Activated CD4-positive, alpha-beta memory T cell treated with anti-CD3 and anti-CD28 coated beads, Interleukin-2, amount 10 ng/mL, durations not matched to agents 7 days and 5 days (primary cell): ENCODE measurements at regions not wholly inside any gene's neighbourhood (a gene's known extent, or its start where the extent isn't known, plus 50 kb on each side); places are given as distances from the start of the nearest gene placed in this dataset.

Experiments used
- CTCF ChIA-PET: fragments of 350-600 bp; sonication (Branson Sonifier 250); formaldehyde crosslinking; loops from one replicate; lab custom pipeline; 2021; ENCODE audit warnings: antibody characterized with exemption, inconsistent platforms; lab: Charles Lee
- POLR2A ChIA-PET: fragments of 350-600 bp; sonication (Branson Sonifier 250); formaldehyde crosslinking; loops from one replicate; lab custom pipeline; 2021; ENCODE audit warnings: antibody characterized with exemption; lab: Charles Lee
- DNase-seq: peaks from one replicate; pipeline ENCODE4 v3.0.0-alpha.2; 2020
- H3K27ac Mint-ChIP-seq: one replicate; pipeline ENCODE4 v1.8.0; 2021; ENCODE audit warnings: mild to moderate bottlenecking, mixed read lengths
- H3K27me3 Mint-ChIP-seq: one replicate; pipeline ENCODE4 v1.8.0; 2021; ENCODE audit warnings: mixed read lengths
- H3K36me3 Mint-ChIP-seq: one replicate; pipeline ENCODE4 v1.8.0; 2021; ENCODE audit warnings: low read depth, mixed read lengths
- H3K4me1 Mint-ChIP-seq: one replicate; pipeline ENCODE4 v1.8.0; 2021; ENCODE audit warnings: mixed read lengths
- H3K4me3 Mint-ChIP-seq: one replicate; pipeline ENCODE4 v1.8.0; 2021; ENCODE audit warnings: mild to moderate bottlenecking, mixed read lengths
- H3K9me3 Mint-ChIP-seq: one replicate; pipeline ENCODE4 v1.8.0; 2021; ENCODE audit warnings: mixed read lengths

- no peak for DNase-seq
- Mint-ChIP-seq H3K27ac (no peak overlapping the region), H3K27me3 (no peaks in the 10 kb centered on the region), H3K4me3 (no peak overlapping the region), H3K36me3 (no peaks in the 10 kb centered on the region), H3K9me3 (peaks cover 3% of the 10 kb centered on the region), H3K4me1 (no peaks in the 10 kb centered on the region)
- POLR2A ChIA-PET = no interaction called here
- CTCF ChIA-PET = no interaction called here
Observed at GRCh38 chr1:56215086-56215485, 364.3 kb downstream of the PLPP3 start.

GRCh38 chr1:56213068-56213467 is 366.3 kb downstream of the PLPP3 start:
- Mint-ChIP-seq H3K36me3 (no peaks in the 10 kb centered on the region), H3K27ac (no peak overlapping the region), H3K4me1 (no peaks in the 10 kb centered on the region), H3K9me3 (peaks cover 2% of the 10 kb centered on the region), H3K27me3 (no peaks in the 10 kb centered on the region), H3K4me3 (no peak overlapping the region)
- POLR2A ChIA-PET = no interaction called here
- CTCF ChIA-PET = no interaction called here
- no peak for DNase-seq

- H3K27ac Mint-ChIP-seq = no peak overlapping the region
- H3K4me1 Mint-ChIP-seq = no peaks in the 10 kb centered on the region
- ChIA-PET CTCF (no interaction called here), POLR2A (no interaction called here)
- peaks cover 2% of the 10 kb centered on the region for H3K9me3 Mint-ChIP-seq
- no peak for DNase-seq
- H3K36me3 Mint-ChIP-seq = no peaks in the 10 kb centered on the region
- no peaks in the 10 kb centered on the region for H3K27me3 Mint-ChIP-seq
- no peak overlapping the region for H3K4me3 Mint-ChIP-seq
Observed at GRCh38 chr1:56212143-56212542, 367.2 kb downstream of the PLPP3 start.

GRCh38 chr1:56206391-56206790 is 373.0 kb downstream of the PLPP3 start:
- no peaks in the 10 kb centered on the region for H3K4me1 Mint-ChIP-seq
- no peaks in the 10 kb centered on the region for H3K27me3 Mint-ChIP-seq
- H3K9me3 Mint-ChIP-seq = peaks cover 2% of the 10 kb centered on the region
- ChIA-PET POLR2A (no interaction called here), CTCF (no interaction called here)
- H3K27ac Mint-ChIP-seq = no peak overlapping the region
- no peak for DNase-seq
- H3K36me3 Mint-ChIP-seq = no peaks in the 10 kb centered on the region
- no peak overlapping the region for H3K4me3 Mint-ChIP-seq

- Mint-ChIP-seq H3K36me3 (no peaks in the 10 kb centered on the region), H3K4me3 (no peak overlapping the region), H3K4me1 (no peaks in the 10 kb centered on the region), H3K27ac (no peak overlapping the region), H3K27me3 (no peaks in the 10 kb centered on the region), H3K9me3 (no peaks in the 10 kb centered on the region)
- DNase-seq = no peak
- ChIA-PET CTCF (no interaction called here), POLR2A (no interaction called here)
Observed at GRCh38 chr1:56204206-56204605, 375.2 kb downstream of the PLPP3 start.

GRCh38 chr1:56202796-56203492 is 376.4 kb downstream of the PLPP3 start:
- H3K4me3 Mint-ChIP-seq = no peak overlapping the region
- ChIA-PET POLR2A (no interaction called here), CTCF (no interaction called here)
- no peak for DNase-seq
- H3K27me3 Mint-ChIP-seq = no peaks in the 10 kb centered on the region
- no peaks in the 10 kb centered on the region for H3K4me1 Mint-ChIP-seq
- H3K9me3 Mint-ChIP-seq = no peaks in the 10 kb centered on the region
- no peaks in the 10 kb centered on the region for H3K36me3 Mint-ChIP-seq
- no peak overlapping the region for H3K27ac Mint-ChIP-seq

- no peaks in the 10 kb centered on the region for H3K4me1 Mint-ChIP-seq
- no peaks in the 10 kb centered on the region for H3K9me3 Mint-ChIP-seq
- POLR2A ChIA-PET = no interaction called here
- no peak overlapping the region for H3K27ac Mint-ChIP-seq
- DNase-seq = no peak
- no peak overlapping the region for H3K4me3 Mint-ChIP-seq
- no peaks in the 10 kb centered on the region for H3K27me3 Mint-ChIP-seq
- CTCF ChIA-PET = no interaction called here
- H3K36me3 Mint-ChIP-seq = no peaks in the 10 kb centered on the region
Observed at GRCh38 chr1:56202186-56202585, 377.2 kb downstream of the PLPP3 start.

- H3K4me1 Mint-ChIP-seq = no peaks in the 10 kb centered on the region
- no peak overlapping the region for H3K4me3 Mint-ChIP-seq
- no peak overlapping the region for H3K27ac Mint-ChIP-seq
- ChIA-PET POLR2A (no interaction called here), CTCF (no interaction called here)
- no peak for DNase-seq
- no peaks in the 10 kb centered on the region for H3K36me3 Mint-ChIP-seq
- no peaks in the 10 kb centered on the region for H3K27me3 Mint-ChIP-seq
- no peaks in the 10 kb centered on the region for H3K9me3 Mint-ChIP-seq
Observed at GRCh38 chr1:56200896-56201295, 378.5 kb downstream of the PLPP3 start.

GRCh38 chr1:56200442-56200841 is 378.9 kb downstream of the PLPP3 start:
- DNase-seq = no peak
- H3K4me1 Mint-ChIP-seq = no peaks in the 10 kb centered on the region
- POLR2A ChIA-PET = no interaction called here
- no peak overlapping the region for H3K4me3 Mint-ChIP-seq
- H3K27ac Mint-ChIP-seq = no peak overlapping the region
- H3K36me3 Mint-ChIP-seq = no peaks in the 10 kb centered on the region
- H3K9me3 Mint-ChIP-seq = peaks cover 3% of the 10 kb centered on the region
- CTCF ChIA-PET = no interaction called here
- no peaks in the 10 kb centered on the region for H3K27me3 Mint-ChIP-seq

GRCh38 chr1:56199956-56200355 is 379.4 kb downstream of the PLPP3 start:
- DNase-seq = no peak
- no peak overlapping the region for H3K27ac Mint-ChIP-seq
- CTCF ChIA-PET = no interaction called here
- no peaks in the 10 kb centered on the region for H3K36me3 Mint-ChIP-seq
- no peaks in the 10 kb centered on the region for H3K27me3 Mint-ChIP-seq
- POLR2A ChIA-PET = no interaction called here
- peaks cover 3% of the 10 kb centered on the region for H3K9me3 Mint-ChIP-seq
- no peaks in the 10 kb centered on the region for H3K4me1 Mint-ChIP-seq
- no peak overlapping the region for H3K4me3 Mint-ChIP-seq

GRCh38 chr1:56199061-56199460 is 380.3 kb downstream of the PLPP3 start:
- no peaks in the 10 kb centered on the region for H3K36me3 Mint-ChIP-seq

GRCh38 chr1:56197946-56198345 is 381.4 kb downstream of the PLPP3 start:
- ChIA-PET CTCF (no interaction called here), POLR2A (no interaction called here)
- Mint-ChIP-seq H3K4me3 (no peak overlapping the region), H3K27me3 (no peaks in the 10 kb centered on the region), H3K4me1 (no peaks in the 10 kb centered on the region), H3K9me3 (peaks cover 3% of the 10 kb centered on the region), H3K36me3 (no peaks in the 10 kb centered on the region), H3K27ac (no peak overlapping the region)
- DNase-seq = no peak

More at GRCh38 chr1:56199061-56199460, 380.3 kb downstream of the PLPP3 start:
- no peak overlapping the region for H3K27ac Mint-ChIP-seq
- H3K9me3 Mint-ChIP-seq = peaks cover 3% of the 10 kb centered on the region
- ChIA-PET POLR2A (no interaction called here), CTCF (no interaction called here)
- H3K4me1 Mint-ChIP-seq = no peaks in the 10 kb centered on the region
- H3K27me3 Mint-ChIP-seq = no peaks in the 10 kb centered on the region
- no peak overlapping the region for H3K4me3 Mint-ChIP-seq
- no peak for DNase-seq

- POLR2A ChIA-PET = no interaction called here
- Mint-ChIP-seq H3K27me3 (no peaks in the 10 kb centered on the region), H3K9me3 (peaks cover 3% of the 10 kb centered on the region), H3K36me3 (no peaks in the 10 kb centered on the region), H3K4me1 (no peaks in the 10 kb centered on the region), H3K4me3 (no peak overlapping the region), H3K27ac (no peak overlapping the region)
- CTCF ChIA-PET = no interaction called here
- no peak for DNase-seq
Observed at GRCh38 chr1:56196839-56197238, 382.5 kb downstream of the PLPP3 start.

GRCh38 chr1:56194701-56195300 is 384.6 kb downstream of the PLPP3 start:
- H3K4me1 Mint-ChIP-seq = no peaks in the 10 kb centered on the region
- POLR2A ChIA-PET = no interaction called here
- no peak overlapping the region for H3K27ac Mint-ChIP-seq
- H3K9me3 Mint-ChIP-seq = peaks cover 3% of the 10 kb centered on the region
- no peaks in the 10 kb centered on the region for H3K36me3 Mint-ChIP-seq
- no peaks in the 10 kb centered on the region for H3K27me3 Mint-ChIP-seq
- CTCF ChIA-PET = no interaction called here
- H3K4me3 Mint-ChIP-seq = no peak overlapping the region
- no peak for DNase-seq
